PC-3 (cell line): ENCODE measurements at regions not wholly inside any gene's neighbourhood (a gene's known extent, or its start where the extent isn't known, plus 50 kb on each side); places are given as distances from the start of the nearest gene placed in this dataset.
A peak's percentile ranks its signal among the peaks of the same experiment; 100 is the strongest.

ENCODE experiments used
- ATAC-seq: fragments of 200-7000 bp; cut with Tn5 transposase; 2 replicates; pipeline ENCODE4 v1.9.1; 2020; ENCODE audit warnings: mild to moderate bottlenecking, moderate library complexity
- BruUV-seq: library from RNA; stranded (reverse); fragments of 400-500 nt; replicated peaks from 2 replicates; lab custom pipeline; 2021; lab: Mats Ljungman, UMichigan
- CTCF ChIA-PET: fragments of 300-600 bp; sonication (Branson Sonifier 250); formaldehyde crosslinking; loops from one replicate; lab custom pipeline; 2022; ENCODE audit warnings: antibody characterized with exemption; lab: Charles Lee
- POLR2A ChIA-PET: fragments of 300-600 bp; sonication (Branson Sonifier 250); formaldehyde crosslinking; loops from one replicate; lab custom pipeline; 2022; ENCODE audit warnings: antibody characterized with exemption; ENCODE audit not compliant: unreplicated experiment; lab: Charles Lee
- DNase-seq: peaks from one replicate; pipeline ENCODE4 v3.0.0-alpha.2; 2015
- H2AFZ ChIP-seq: fragments of 300-600 bp; sonication (generic); 2 replicates; pipeline ENCODE4 v1.6.0; 2016; ENCODE audit warnings: antibody characterized with exemption, low read length
- H3F3A ChIP-seq: fragments of 300-600 bp; sonication (generic); one replicate; pipeline ENCODE4 v1.6.0; 2017; ENCODE audit warnings: antibody characterized with exemption, low read length, control low read depth, mild to moderate bottlenecking; ENCODE audit not compliant: unreplicated experiment
- H3K27ac ChIP-seq: fragments of 300-600 bp; sonication (generic); 2 replicates; pipeline ENCODE4 v1.5.1; 2016; ENCODE audit warnings: mild to moderate bottlenecking, low read length
- H3K27me3 ChIP-seq: fragments of 300-600 bp; sonication (generic); 2 replicates; pipeline ENCODE4 v1.6.1; 2016; ENCODE audit warnings: low read length, mixed read lengths
- H3K36me3 ChIP-seq: fragments of 300-600 bp; sonication (generic); 2 replicates; pipeline ENCODE4 v1.6.1; 2016; ENCODE audit warnings: low read depth, mixed run types, low read length, mixed read lengths
- H3K4me1 ChIP-seq: fragments of 300-600 bp; sonication (generic); 2 replicates; pipeline ENCODE4 v1.5.1; 2016; ENCODE audit warnings: low read length; ENCODE audit not compliant: insufficient read depth
- H3K4me2 ChIP-seq: fragments of 300-600 bp; sonication (generic); 2 replicates; pipeline ENCODE4 v1.6.0; 2016; ENCODE audit warnings: low read length
- H3K4me3 ChIP-seq: fragments of 300-600 bp; sonication (generic); 2 replicates; pipeline ENCODE4 v1.5.1; 2016; ENCODE audit warnings: mild to moderate bottlenecking, low read length, mixed read lengths
- H3K79me2 ChIP-seq: fragments of 300-600 bp; sonication (generic); 2 replicates; pipeline ENCODE4 v1.6.1; 2017; ENCODE audit warnings: low read length, mixed read lengths
- H3K9ac ChIP-seq: fragments of 300-600 bp; sonication (generic); 2 replicates; pipeline ENCODE4 v1.6.0; 2016; ENCODE audit warnings: mild to moderate bottlenecking, low read length
- H3K9me2 ChIP-seq: fragments of 300-600 bp; sonication (generic); replicated peaks from 2 replicates; pipeline ENCODE4 v1.6.1; 2016; ENCODE audit warnings: mixed run types, low read length, mixed read lengths
- H3K9me3 ChIP-seq: fragments of 300-600 bp; sonication (generic); 2 replicates; pipeline ENCODE4 v1.6.1; 2016; ENCODE audit warnings: low read length, mixed read lengths
- H4K20me1 ChIP-seq: fragments of 300-600 bp; sonication (generic); 2 replicates; pipeline ENCODE4 v1.6.1; 2016; ENCODE audit warnings: low read length, mixed read lengths
- EZH2 ChIP-seq: fragments of 300-600 bp; sonication (generic); IDR thresholded peaks from one replicate; pipeline ENCODE4 v1.6.1; 2017; ENCODE audit warnings: antibody characterized with exemption, mild to moderate bottlenecking, low read length; ENCODE audit not compliant: unreplicated experiment
- EZH2phosphoT487 ChIP-seq: fragments of 300-600 bp; sonication (generic); IDR thresholded peaks from 2 replicates; pipeline ENCODE4 v1.6.1; 2018; ENCODE audit warnings: mild to moderate bottlenecking, antibody characterized with exemption, low read length, borderline replicate concordance
- intact Hi-C: fragments of 100-400 bp; cut with micrococcal nuclease; formaldehyde crosslinking; loops from 2 replicates; pipeline ENCODE4 v1.9.0; 2023
- TF ChIP-seq, protein P1 (sequence below): fragments of 300-600 bp; sonication (generic); conservative IDR thresholded peaks from 2 replicates; pipeline ENCODE4 v1.5.1; 2017; ENCODE audit warnings: antibody characterized with exemption, low read depth, mild to moderate bottlenecking, low read length

GRCh38 chr5:120080781-120081180 lies 383.3 kb upstream of the PRR16 start:
- DNase-seq (no peak), ATAC-seq (no peak)
- H3K36me3 ChIP-seq = no peaks in the 10 kb centered on the region
- no peak overlapping the region for H2AFZ ChIP-seq
- no peak overlapping the region for H3K4me3 ChIP-seq
- intact Hi-C loops = no loop called here
- H3K9me2 ChIP-seq = no peaks in the 10 kb centered on the region
- H3K9me3 ChIP-seq = no peaks in the 10 kb centered on the region
- no peaks in the 10 kb centered on the region for H3K79me2 ChIP-seq
- H3K9ac ChIP-seq = no peak overlapping the region
- CTCF ChIA-PET = no interaction called here
- H4K20me1 ChIP-seq = no peaks in the 10 kb centered on the region
- no peak overlapping the region for H3K4me2 ChIP-seq
- H3K27ac ChIP-seq = no peak overlapping the region
- no TSS peak for BruUV-seq
- TF ChIP-seq, protein P1, sequence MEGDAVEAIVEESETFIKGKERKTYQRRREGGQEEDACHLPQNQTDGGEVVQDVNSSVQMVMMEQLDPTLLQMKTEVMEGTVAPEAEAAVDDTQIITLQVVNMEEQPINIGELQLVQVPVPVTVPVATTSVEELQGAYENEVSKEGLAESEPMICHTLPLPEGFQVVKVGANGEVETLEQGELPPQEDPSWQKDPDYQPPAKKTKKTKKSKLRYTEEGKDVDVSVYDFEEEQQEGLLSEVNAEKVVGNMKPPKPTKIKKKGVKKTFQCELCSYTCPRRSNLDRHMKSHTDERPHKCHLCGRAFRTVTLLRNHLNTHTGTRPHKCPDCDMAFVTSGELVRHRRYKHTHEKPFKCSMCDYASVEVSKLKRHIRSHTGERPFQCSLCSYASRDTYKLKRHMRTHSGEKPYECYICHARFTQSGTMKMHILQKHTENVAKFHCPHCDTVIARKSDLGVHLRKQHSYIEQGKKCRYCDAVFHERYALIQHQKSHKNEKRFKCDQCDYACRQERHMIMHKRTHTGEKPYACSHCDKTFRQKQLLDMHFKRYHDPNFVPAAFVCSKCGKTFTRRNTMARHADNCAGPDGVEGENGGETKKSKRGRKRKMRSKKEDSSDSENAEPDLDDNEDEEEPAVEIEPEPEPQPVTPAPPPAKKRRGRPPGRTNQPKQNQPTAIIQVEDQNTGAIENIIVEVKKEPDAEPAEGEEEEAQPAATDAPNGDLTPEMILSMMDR = no peak
- TF ChIP-seq EZH2 = no peak
- no peak for TF ChIP-seq EZH2phosphoT487
- H3K4me1 ChIP-seq = no peaks in the 10 kb centered on the region
- no peaks in the 10 kb centered on the region for H3F3A ChIP-seq
- no peaks in the 10 kb centered on the region for H3K27me3 ChIP-seq
- POLR2A ChIA-PET = no interaction called here

GRCh38 chr5:120082316-120083068 lies 381.6 kb upstream of the PRR16 start:
- no peak overlapping the region for H3K4me3 ChIP-seq
- no peaks in the 10 kb centered on the region for H3K9me3 ChIP-seq
- H3K9ac ChIP-seq = no peak overlapping the region
- POLR2A ChIA-PET = no interaction called here
- H4K20me1 ChIP-seq = no peaks in the 10 kb centered on the region
- H3K27ac ChIP-seq = no peak overlapping the region
- DNase-seq (peak; percentile 10), ATAC-seq (peak; percentile 37; the same call in 1 of the 2 replicates)
- H3K36me3 ChIP-seq = no peaks in the 10 kb centered on the region
- H3K9me2 ChIP-seq = no peaks in the 10 kb centered on the region
- no peaks in the 10 kb centered on the region for H3K79me2 ChIP-seq
- H3F3A ChIP-seq = no peaks in the 10 kb centered on the region
- CTCF ChIA-PET = no interaction called here
- H3K4me2 ChIP-seq = no peak overlapping the region
- H3K27me3 ChIP-seq = no peaks in the 10 kb centered on the region
- no peak for TF ChIP-seq EZH2
- TF ChIP-seq, protein P1 = peak; percentile 52
- TF ChIP-seq EZH2phosphoT487 = no peak
- no TSS peak for BruUV-seq
- intact Hi-C loops = no loop called here
- H2AFZ ChIP-seq = no peak overlapping the region
- no peaks in the 10 kb centered on the region for H3K4me1 ChIP-seq

- H2AFZ ChIP-seq = no peak overlapping the region
- H3K79me2 ChIP-seq = no peaks in the 10 kb centered on the region
- DNase-seq (no peak), ATAC-seq (no peak)
- no peaks in the 10 kb centered on the region for H3K9me2 ChIP-seq
- no peaks in the 10 kb centered on the region for H3K9me3 ChIP-seq
- no peak overlapping the region for H3K4me3 ChIP-seq
- H3K4me2 ChIP-seq = no peak overlapping the region
- no TSS peak for BruUV-seq
- H3K9ac ChIP-seq = no peak overlapping the region
- no peak overlapping the region for H3K27ac ChIP-seq
- intact Hi-C loops = no loop called here
- H3K27me3 ChIP-seq = no peaks in the 10 kb centered on the region
- ChIA-PET POLR2A (no interaction called here), CTCF (no interaction called here)
- H3K36me3 ChIP-seq = no peaks in the 10 kb centered on the region
- H3F3A ChIP-seq = no peaks in the 10 kb centered on the region
- no peaks in the 10 kb centered on the region for H4K20me1 ChIP-seq
- H3K4me1 ChIP-seq = no peaks in the 10 kb centered on the region
- TF ChIP-seq EZH2 (no peak), EZH2phosphoT487 (no peak)
- TF ChIP-seq, protein P1 = no peak
Measured at GRCh38 chr5:120083851-120084542, 380.1 kb upstream of the PRR16 start.
